ENCODE measurements at regions not wholly inside any gene's neighbourhood (a gene's known extent, or its start where the extent isn't known, plus 50 kb on each side); places are given as distances from the start of the nearest gene placed in this dataset.

DNA sequence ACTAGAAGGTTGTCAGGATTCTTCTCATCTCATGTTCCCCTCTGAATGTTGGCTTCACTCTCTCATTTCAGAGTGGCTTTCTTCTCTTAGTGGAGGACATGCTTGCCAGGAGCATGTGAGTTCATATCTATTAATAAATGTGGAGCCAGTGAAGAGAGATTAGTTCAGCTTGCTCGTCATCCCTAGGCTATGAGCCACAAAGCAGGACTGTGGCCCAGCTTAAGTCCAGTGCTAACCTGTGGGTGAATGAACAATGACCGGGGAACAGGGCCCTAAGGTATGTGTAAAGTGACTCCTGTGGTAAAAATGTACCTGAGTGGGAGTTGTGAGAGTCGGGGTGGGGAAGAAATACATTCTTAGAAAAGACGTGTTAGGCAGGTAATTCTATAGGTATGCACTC, 96.9 kb upstream of the TBL1XR1 start:
- H3K27ac ChIP-seq = peak overlapping the region; percentile 80 to 84
- no peaks in the 10 kb centered on the region for H3K27me3 ChIP-seq
- H3K4me3 ChIP-seq = no peak overlapping the region
- TF ChIP-seq, protein P1, sequence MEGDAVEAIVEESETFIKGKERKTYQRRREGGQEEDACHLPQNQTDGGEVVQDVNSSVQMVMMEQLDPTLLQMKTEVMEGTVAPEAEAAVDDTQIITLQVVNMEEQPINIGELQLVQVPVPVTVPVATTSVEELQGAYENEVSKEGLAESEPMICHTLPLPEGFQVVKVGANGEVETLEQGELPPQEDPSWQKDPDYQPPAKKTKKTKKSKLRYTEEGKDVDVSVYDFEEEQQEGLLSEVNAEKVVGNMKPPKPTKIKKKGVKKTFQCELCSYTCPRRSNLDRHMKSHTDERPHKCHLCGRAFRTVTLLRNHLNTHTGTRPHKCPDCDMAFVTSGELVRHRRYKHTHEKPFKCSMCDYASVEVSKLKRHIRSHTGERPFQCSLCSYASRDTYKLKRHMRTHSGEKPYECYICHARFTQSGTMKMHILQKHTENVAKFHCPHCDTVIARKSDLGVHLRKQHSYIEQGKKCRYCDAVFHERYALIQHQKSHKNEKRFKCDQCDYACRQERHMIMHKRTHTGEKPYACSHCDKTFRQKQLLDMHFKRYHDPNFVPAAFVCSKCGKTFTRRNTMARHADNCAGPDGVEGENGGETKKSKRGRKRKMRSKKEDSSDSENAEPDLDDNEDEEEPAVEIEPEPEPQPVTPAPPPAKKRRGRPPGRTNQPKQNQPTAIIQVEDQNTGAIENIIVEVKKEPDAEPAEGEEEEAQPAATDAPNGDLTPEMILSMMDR (IDR thresholded peaks at IDR 0.05) = no peak
- intact Hi-C loops (cut with DNase I) = loop anchor here (2.0 kb wide), 2 partner anchors 65 to 97 kb away; partner anchors contain the start of gene TBL1XR1
- no peaks in the 10 kb centered on the region for H3K9me3 ChIP-seq
- H3K36me3 ChIP-seq = no peaks in the 10 kb centered on the region
- DNase-seq (ENCODE audit: low spot score in 2 of 2) = peak; percentile 29 to 89
- H3K4me1 ChIP-seq = peaks cover 3 to 11% of the 10 kb centered on the region in 2 donors

DNA sequence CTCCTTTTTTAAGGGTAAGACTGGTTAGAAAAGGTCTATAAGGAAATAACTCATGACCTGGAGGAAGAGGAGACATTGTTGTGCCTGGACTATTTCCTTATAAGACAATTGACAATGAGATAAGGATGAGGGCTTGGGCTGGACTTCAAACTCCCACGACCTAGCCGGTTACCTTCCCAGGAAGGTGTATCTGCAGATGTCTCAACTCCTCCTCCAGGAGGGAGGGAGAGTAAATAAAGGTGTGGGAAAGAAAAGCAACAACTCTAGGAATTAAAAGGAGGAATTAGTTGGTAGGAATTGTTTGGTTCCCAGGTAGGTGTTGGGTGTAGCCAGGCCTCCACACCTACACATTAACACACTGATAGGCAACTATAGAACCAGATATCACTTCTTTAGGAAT, 97.8 kb upstream of the TBL1XR1 start:
- Histone ChIP-seq H3K9me3 (no peaks in the 10 kb centered on the region), H3K4me3 (no peak overlapping the region), H3K36me3 (no peaks in the 10 kb centered on the region), H3K27ac (peak overlapping the region; percentile 80 to 84), H3K4me1 (peaks cover 3 to 11% of the 10 kb centered on the region in 2 donors), H3K27me3 (no peaks in the 10 kb centered on the region)
- TF ChIP-seq, protein P1 (IDR thresholded peaks at IDR 0.05) = no peak
- no peak for DNase-seq (ENCODE audit: low spot score in 2 of 2)
- intact Hi-C loops (cut with DNase I) = loop anchor here (2.0 kb wide), 2 partner anchors 64 to 98 kb away; partner anchors contain the start of gene TBL1XR1

GRCh38 chr3:177299250-177299649, 102.0 kb upstream of the TBL1XR1 start:
- intact Hi-C loops (cut with DNase I) = no loop called here

GRCh38 chr3:177300039-177300833, 103.0 kb upstream of the TBL1XR1 start:
- no peaks in the 10 kb centered on the region for H3K9me3 ChIP-seq
- H3K36me3 ChIP-seq = no peaks in the 10 kb centered on the region
- peaks cover 0 to 5% of the 10 kb centered on the region in 2 donors for H3K4me1 ChIP-seq
- TF ChIP-seq, protein P1 (IDR thresholded peaks at IDR 0.05) = no peak
- H3K27me3 ChIP-seq = no peaks in the 10 kb centered on the region
- peak overlapping the region; percentile 42 to 45 for H3K27ac ChIP-seq
- no peak overlapping the region for H3K4me3 ChIP-seq
- DNase-seq (ENCODE audit: low spot score in 2 of 2) = no peak
- intact Hi-C loops (cut with DNase I) = no loop called here

More at GRCh38 chr3:177299250-177299649, 102.0 kb upstream of the TBL1XR1 start:
- TF ChIP-seq, protein P1 (IDR thresholded peaks at IDR 0.05) = no peak
- no peak for DNase-seq (ENCODE audit: low spot score in 2 of 2)
- peaks cover 3 to 5% of the 10 kb centered on the region in 2 donors for H3K4me1 ChIP-seq
- H3K27me3 ChIP-seq = no peaks in the 10 kb centered on the region
- H3K27ac ChIP-seq = no peak overlapping the region
- no peaks in the 10 kb centered on the region for H3K36me3 ChIP-seq
- no peak overlapping the region for H3K4me3 ChIP-seq
- H3K9me3 ChIP-seq = no peaks in the 10 kb centered on the region

GRCh38 chr3:177300842-177301241, 103.6 kb upstream of the TBL1XR1 start:
- H3K36me3 ChIP-seq = no peaks in the 10 kb centered on the region
- H3K27ac ChIP-seq = peak overlapping the region in 1 of 2 donors; percentile 42
- no peak for DNase-seq (ENCODE audit: low spot score in 2 of 2)
- TF ChIP-seq, protein P1 (IDR thresholded peaks at IDR 0.05) = no peak
- H3K4me3 ChIP-seq = no peak overlapping the region
- H3K27me3 ChIP-seq = no peaks in the 10 kb centered on the region
- peaks cover 0 to 5% of the 10 kb centered on the region in 2 donors for H3K4me1 ChIP-seq
- intact Hi-C loops (cut with DNase I) = no loop called here
- no peaks in the 10 kb centered on the region for H3K9me3 ChIP-seq

Measured in ascending aorta (tissue), 2 donors.